ENCODE measurements at regions not wholly inside any gene's neighbourhood (a gene's known extent, or its start where the extent isn't known, plus 50 kb on each side); places are given as distances from the start of the nearest gene placed in this dataset.

DNA sequence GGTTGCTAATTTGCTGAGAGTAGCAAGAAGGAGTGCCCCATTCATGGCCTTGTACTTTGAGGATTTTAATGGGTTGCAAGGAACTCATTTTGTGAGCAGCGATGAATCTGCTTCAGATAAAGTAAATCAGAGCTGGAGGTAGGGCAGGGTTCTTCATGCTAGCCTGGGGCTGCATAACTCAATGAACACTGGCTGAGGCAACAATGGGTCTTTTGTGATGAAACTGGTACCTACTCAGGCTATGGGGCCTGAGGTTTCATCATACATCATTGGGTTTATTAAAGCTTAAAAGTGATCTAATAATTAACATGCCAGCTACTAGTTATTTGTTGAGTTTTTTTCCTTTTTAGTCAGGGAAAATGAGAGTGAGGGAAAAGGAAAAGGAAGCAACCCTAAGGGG is 106.9 kb downstream of the FAM50B start:
- TF ChIP-seq, protein P1, sequence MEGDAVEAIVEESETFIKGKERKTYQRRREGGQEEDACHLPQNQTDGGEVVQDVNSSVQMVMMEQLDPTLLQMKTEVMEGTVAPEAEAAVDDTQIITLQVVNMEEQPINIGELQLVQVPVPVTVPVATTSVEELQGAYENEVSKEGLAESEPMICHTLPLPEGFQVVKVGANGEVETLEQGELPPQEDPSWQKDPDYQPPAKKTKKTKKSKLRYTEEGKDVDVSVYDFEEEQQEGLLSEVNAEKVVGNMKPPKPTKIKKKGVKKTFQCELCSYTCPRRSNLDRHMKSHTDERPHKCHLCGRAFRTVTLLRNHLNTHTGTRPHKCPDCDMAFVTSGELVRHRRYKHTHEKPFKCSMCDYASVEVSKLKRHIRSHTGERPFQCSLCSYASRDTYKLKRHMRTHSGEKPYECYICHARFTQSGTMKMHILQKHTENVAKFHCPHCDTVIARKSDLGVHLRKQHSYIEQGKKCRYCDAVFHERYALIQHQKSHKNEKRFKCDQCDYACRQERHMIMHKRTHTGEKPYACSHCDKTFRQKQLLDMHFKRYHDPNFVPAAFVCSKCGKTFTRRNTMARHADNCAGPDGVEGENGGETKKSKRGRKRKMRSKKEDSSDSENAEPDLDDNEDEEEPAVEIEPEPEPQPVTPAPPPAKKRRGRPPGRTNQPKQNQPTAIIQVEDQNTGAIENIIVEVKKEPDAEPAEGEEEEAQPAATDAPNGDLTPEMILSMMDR (IDR thresholded peaks at IDR 0.05), result no peak
- no peak for TF ChIP-seq POLR2A (IDR thresholded peaks at IDR 0.05)
